LHCN-M2 (cell line): ENCODE measurements at regions not wholly inside any gene's neighbourhood (a gene's known extent, or its start where the extent isn't known, plus 50 kb on each side); places are given as distances from the start of the nearest gene placed in this dataset.

Experiments used
- DNase-seq: peaks from one replicate; pipeline ENCODE4 v3.0.0-alpha.2; 2012; ENCODE audit warnings: low read depth

GRCh38 chr14:101206556-101206955 lies 303.0 kb upstream of the RTL1 start:
- no peak for DNase-seq

GRCh38 chr14:101207041-101207440 lies 303.5 kb upstream of the RTL1 start:
- DNase-seq, result no peak

GRCh38 chr14:101207897-101208296 lies 304.4 kb upstream of the RTL1 start:
- DNase-seq, result no peak

DNA sequence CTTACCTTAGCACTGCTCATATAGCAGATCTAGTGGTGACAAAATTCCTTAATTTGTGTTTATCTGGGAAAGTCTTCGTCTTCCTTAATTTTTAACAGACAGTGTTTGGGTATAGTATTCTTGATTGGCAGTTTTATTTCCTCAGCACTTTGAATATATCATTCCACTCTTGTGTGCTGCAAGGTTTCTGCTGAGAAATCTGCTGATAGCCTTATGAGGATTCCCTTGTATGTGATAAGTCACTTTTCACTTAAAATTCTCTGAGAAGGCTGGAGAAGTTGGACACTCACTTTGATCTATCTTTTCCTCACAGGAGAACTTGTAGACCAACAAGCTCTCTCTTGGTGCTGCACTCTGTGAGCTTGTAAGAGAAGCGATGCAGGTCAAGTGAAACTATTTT lies 306.1 kb upstream of the RTL1 start:
- no peak for DNase-seq

DNA sequence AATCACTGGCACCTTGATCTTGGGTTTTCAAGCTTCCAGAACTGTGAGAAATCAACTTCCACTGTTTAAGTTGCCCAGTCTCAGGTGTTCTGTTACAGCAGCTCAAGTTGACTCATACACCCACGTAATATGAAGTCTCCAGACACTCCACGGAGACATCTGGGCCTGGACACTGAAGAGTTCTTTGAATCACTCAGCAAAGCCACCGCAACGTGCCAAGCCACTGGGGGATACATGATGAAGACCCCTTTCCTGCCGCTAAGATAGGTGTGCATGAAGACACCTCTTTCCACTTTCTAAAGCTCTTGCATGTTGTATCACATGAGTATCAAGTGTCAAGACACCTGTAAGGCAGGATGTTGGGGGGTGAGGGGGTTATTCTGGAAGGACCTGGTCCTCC lies 311.7 kb upstream of the RTL1 start:
- DNase-seq, result no peak

GRCh38 chr14:101215927-101216326 lies 312.4 kb upstream of the RTL1 start:
- no peak for DNase-seq

DNA sequence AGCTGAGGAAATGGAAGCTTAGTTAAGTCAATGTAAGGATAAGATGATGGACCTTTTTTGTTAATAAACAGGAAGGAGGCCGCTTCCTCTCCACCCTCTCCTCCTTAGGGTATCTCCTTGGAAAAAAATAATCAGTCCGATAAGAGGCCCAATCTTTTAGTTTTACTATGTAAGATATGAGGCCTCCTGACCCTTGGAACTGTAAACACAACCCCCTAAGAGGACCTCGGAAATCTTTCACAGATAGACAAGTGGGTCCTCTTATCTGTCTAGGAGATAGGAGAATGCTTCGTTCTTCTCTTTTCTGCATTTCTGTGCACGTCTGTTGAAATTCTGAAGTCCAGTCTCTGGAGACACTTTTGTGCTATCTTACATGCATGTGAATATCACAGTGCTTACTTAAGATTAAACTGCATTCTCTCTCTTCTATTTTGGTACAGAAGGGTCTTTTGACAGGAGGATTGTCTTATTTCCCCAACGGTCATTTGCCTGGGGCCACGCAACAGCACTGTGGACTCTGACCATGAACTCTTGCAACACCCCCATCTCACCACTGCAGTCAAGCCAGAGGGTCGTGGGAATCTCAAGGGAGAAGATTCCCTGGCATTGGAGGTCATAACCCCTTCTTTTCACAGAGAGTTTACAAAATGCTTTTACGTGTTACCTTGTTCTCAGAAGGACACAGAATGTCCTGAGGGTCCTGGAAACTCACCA lies 313.0 kb upstream of the RTL1 start:
- no peak for DNase-seq

GRCh38 chr14:101217080-101217463 lies 313.6 kb upstream of the RTL1 start:
- DNase-seq, result no peak

- no peak for DNase-seq
Measured at GRCh38 chr14:101217616-101218371, 314.3 kb upstream of the RTL1 start.

GRCh38 chr14:101219896-101220703 lies 316.6 kb upstream of the RTL1 start:
- DNase-seq, result no peak

DNA sequence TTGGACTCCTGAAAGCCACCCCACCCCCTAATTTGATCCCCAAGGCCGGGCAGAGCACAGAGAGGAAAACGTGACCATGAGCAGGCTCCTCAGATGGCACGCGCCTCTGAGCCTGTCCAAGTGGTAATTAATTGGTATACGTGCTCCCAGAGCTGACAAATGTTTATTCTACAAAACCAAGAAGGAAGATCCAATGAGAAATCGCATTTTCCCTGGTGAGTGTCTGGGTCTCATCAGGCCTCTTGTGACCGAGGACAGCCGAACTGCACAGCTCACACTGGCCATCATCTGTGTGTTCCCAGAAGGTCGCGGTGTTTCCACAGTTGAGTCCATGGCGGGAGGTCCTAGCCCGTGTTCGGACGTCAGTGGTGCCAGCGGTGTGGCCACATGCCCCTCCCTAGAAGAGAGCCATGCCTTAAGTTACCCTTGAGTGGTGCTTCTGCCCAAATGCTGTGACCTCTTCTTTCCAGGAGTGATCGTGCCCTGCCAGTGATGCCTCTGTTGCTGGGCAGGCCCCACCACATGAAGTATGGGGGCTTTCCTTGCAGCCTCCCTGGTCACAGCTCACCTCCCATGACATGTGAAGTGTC lies 317.5 kb upstream of the RTL1 start:
- DNase-seq, result no peak

DNA sequence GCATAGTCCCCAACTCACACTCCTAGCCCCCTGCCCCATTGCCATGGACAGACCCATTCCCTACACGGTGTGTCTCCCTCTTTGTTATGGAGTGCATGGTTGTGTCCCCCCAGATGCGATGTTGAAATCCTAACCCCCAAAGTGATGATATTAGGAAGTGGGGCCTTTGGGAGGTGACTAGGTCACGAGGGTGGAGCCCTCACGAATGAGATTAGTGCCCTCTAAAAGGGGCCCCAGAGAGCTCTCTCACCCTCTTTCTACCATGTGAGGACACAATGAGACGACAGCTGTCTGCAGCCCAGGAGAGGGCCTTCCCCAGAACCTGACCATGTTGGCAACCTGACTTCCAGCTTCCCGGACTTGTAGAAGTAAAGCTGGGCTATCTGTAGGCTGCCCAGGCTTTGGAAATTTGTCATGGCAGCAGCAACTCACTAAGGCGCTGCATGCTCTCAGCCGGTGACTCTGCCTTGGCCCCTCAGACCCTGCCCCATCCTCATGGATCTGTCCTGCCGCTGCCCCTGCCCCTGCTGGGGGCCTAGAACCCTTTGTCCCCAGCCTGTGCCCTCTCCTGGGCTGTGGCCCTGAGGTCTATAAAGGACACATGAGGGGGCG lies 318.1 kb upstream of the RTL1 start:
- DNase-seq, result no peak

DNA sequence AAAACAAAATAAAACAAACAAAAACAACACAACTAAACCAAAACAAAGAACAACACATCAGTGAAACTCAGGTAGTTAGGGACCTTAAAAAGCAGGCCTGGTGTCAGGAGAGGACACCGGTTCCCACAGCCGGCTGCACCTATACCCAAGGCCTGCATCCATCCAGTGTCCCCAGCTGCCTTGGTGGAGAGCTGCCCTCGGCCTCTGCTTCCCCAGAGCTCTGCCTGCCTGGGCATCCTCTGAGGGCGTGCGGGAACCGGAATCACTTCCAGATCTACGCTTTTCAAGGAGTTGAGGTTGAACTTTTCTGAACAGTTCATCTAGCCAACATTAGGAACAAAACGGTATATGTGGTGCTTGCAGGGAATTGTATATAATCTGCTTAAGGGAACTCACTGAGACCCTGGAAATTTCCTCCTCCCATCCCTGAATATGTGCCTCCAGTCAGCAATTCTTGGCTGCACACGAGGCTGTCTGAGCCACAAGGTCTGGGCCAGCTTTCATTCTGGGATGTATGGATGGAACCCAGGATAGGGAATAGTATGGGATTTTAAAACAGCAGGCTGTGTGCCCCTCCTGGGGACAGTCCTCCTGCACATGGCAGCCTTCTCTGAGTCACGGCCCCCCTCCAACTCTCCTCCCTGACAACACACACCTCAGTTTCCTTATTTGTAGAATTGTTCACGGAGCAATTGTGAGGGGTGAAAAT lies 319.0 kb upstream of the RTL1 start:
- no peak for DNase-seq

DNA sequence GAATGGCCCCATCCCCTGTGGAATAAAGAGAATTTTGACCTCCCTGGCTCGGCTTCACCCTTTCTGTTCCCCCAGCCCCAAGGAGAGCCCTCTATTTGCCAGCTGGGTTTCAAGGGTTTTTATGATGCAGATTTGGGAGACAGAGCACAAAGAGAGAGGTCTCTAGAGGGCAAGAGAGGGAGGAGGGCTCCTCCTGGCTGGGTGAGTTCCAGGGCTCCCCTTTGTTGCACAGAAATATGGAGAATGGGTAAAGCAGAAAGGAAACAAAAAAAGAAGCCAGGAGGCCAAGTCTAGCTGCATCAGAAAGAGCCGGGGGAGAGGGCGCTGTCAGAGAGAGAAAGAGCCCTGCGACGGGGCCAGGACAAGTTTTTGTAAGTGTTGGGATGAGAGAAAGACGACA lies 319.6 kb upstream of the RTL1 start:
- DNase-seq, result no peak

- DNase-seq, result no peak
Measured at GRCh38 chr14:101223561-101224162, 320.1 kb upstream of the RTL1 start.

DNA sequence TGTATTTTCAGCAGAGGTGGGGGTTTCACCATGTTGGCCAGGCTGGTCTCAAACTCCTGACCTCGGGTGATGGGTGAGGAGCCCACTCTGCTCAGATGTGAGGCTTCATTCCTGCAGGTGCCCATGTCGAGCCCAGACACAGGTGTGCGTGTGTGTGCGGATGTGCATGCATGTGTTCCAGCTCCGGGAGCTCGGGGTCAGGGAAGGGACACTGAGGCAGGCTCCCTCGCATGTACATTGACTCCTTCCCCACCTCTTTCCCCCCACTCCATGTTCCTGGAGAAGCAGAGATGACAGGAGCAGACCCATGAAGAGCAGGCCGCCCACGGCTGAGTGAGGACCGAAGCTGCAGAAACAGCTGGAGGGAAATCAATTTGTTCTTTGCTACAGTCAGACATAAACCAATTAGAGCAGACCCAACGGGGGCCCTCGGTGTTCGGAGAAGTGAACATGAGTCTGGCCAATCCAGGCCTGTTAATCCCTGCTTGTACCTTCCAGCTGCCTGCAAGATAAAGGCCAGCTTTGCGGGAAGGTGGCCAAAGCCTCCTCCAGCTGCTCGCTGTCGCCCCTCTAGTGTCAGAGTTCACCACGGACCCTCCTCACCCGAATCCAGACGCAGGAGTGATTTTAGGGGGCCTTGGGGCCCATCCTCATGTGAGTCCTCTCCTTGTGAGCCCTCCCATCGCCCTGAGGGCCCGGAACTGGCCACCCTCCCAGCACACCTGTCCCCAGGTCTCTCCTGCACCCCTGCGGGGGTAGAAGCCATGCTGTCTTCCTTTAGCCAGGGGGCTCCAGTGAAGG lies 321.0 kb upstream of the RTL1 start:
- DNase-seq, result no peak

GRCh38 chr14:101225157-101226152 lies 321.9 kb upstream of the RTL1 start:
- no peak for DNase-seq

GRCh38 chr14:101226265-101226602 lies 322.7 kb upstream of the RTL1 start:
- DNase-seq, result no peak
